Stimulated activated CD4-positive, alpha-beta T cell treated with anti-CD3 and anti-CD28 coated beads, Interleukin-1b, Interleukin-23, amount 100 ng/mL, for 1 hour (primary cell): ENCODE measurements at regions not wholly inside any gene's neighbourhood (a gene's known extent, or its start where the extent isn't known, plus 50 kb on each side); places are given as distances from the start of the nearest gene placed in this dataset.
"Not testable (repeated sequence)": the region's sequence is repeated elsewhere in the genome, so short reads cannot be mapped to it uniquely, and the experiment has no call there.

Source experiments
- DNase-seq, 2 donors: peaks; one replicate each; pipeline ENCODE4 v3.0.0-alpha.2; 2020; ENCODE audit warnings: low read depth in 2 of 2

- DNase-seq, result not testable (repeated sequence)
Measured at GRCh38 chr15:85196697-85197096, 183.7 kb upstream of the AKAP13 start.

GRCh38 chr15:85197582-85197981 lies 182.8 kb upstream of the AKAP13 start:
- DNase-seq, result not testable (repeated sequence)

- DNase-seq, result not testable (repeated sequence)
Measured at GRCh38 chr15:85198432-85198831, 182.0 kb upstream of the AKAP13 start.

GRCh38 chr15:85200215-85200614 lies 180.2 kb upstream of the AKAP13 start:
- DNase-seq, result not testable (repeated sequence)

GRCh38 chr15:85201118-85201793 lies 179.1 kb upstream of the AKAP13 start:
- DNase-seq, result not testable (repeated sequence)

GRCh38 chr15:85204481-85204880 lies 175.9 kb upstream of the AKAP13 start:
- not testable (repeated sequence) for DNase-seq

- not testable (repeated sequence) for DNase-seq
Measured at GRCh38 chr15:85233791-85234325, 146.5 kb upstream of the AKAP13 start.

- DNase-seq, result not testable (repeated sequence)
Measured at GRCh38 chr15:85234450-85235196, 145.8 kb upstream of the AKAP13 start.

GRCh38 chr15:85244056-85244455 lies 136.3 kb upstream of the AKAP13 start:
- not testable (repeated sequence) for DNase-seq

- DNase-seq, result not testable (repeated sequence)
Measured at GRCh38 chr15:85250938-85251542, 129.4 kb upstream of the AKAP13 start.

- DNase-seq, result not testable (repeated sequence)
Measured at GRCh38 chr15:85253196-85253915, 127.0 kb upstream of the AKAP13 start.

GRCh38 chr15:85254961-85255360 lies 125.4 kb upstream of the AKAP13 start:
- not testable (repeated sequence) for DNase-seq

GRCh38 chr15:85255502-85255901 lies 124.9 kb upstream of the AKAP13 start:
- not testable (repeated sequence) for DNase-seq

- DNase-seq, result not testable (repeated sequence)
Measured at GRCh38 chr15:85256009-85256997, 124.1 kb upstream of the AKAP13 start.

GRCh38 chr15:85258062-85258445 lies 122.3 kb upstream of the AKAP13 start:
- not testable (repeated sequence) for DNase-seq

- DNase-seq, result not testable (repeated sequence)
Measured at GRCh38 chr15:85258559-85259209, 121.7 kb upstream of the AKAP13 start.

GRCh38 chr15:85260526-85260925 lies 119.9 kb upstream of the AKAP13 start:
- not testable (repeated sequence) for DNase-seq

- not testable (repeated sequence) for DNase-seq
Measured at GRCh38 chr15:85262461-85263055, 117.8 kb upstream of the AKAP13 start.

GRCh38 chr15:85263842-85264440 lies 116.5 kb upstream of the AKAP13 start:
- DNase-seq, result not testable (repeated sequence)
